ENCODE measurements at regions not wholly inside any gene's neighbourhood (a gene's known extent, or its start where the extent isn't known, plus 50 kb on each side); places are given as distances from the start of the nearest gene placed in this dataset.

- CTCF ChIA-PET, result no interaction called here
- no peak for TF ChIP-seq CTCF (IDR thresholded peaks at IDR 0.05)
- POLR2A ChIA-PET, result no interaction called here
- no peak for DNase-seq
- intact Hi-C loops (cut with micrococcal nuclease), result no loop called here
- H3K4me1 Mint-ChIP-seq, result no peaks in the 10 kb centered on the region
- peaks cover 17% of the 10 kb centered on the region for H3K9me3 Mint-ChIP-seq
- H3K36me3 Mint-ChIP-seq (ENCODE audit: low read depth), result no peaks in the 10 kb centered on the region
- no peak overlapping the region for H3K4me3 Mint-ChIP-seq
- H3K27me3 Mint-ChIP-seq, result no peaks in the 10 kb centered on the region
- H3K27ac Mint-ChIP-seq, result no peak overlapping the region
- ATAC-seq (ENCODE audit: low read depth), result no peak
Observed at GRCh38 chr1:191260056-191260455, 782.4 kb upstream of the BRINP3 start.

GRCh38 chr1:191261111-191261510 is 783.4 kb upstream of the BRINP3 start:
- no peak overlapping the region for H3K27ac Mint-ChIP-seq
- ATAC-seq (ENCODE audit: low read depth), result no peak
- no peak overlapping the region for H3K4me3 Mint-ChIP-seq
- DNase-seq, result no peak
- no peaks in the 10 kb centered on the region for H3K27me3 Mint-ChIP-seq
- H3K4me1 Mint-ChIP-seq, result no peaks in the 10 kb centered on the region
- intact Hi-C loops (cut with micrococcal nuclease), result no loop called here
- ChIA-PET POLR2A (no interaction called here), CTCF (no interaction called here)
- no peaks in the 10 kb centered on the region for H3K36me3 Mint-ChIP-seq (ENCODE audit: low read depth)
- H3K9me3 Mint-ChIP-seq, result peaks cover 13% of the 10 kb centered on the region
- TF ChIP-seq CTCF (IDR thresholded peaks at IDR 0.05), result no peak

GRCh38 chr1:191279266-191279800 is 801.7 kb upstream of the BRINP3 start:
- H3K27ac Mint-ChIP-seq, result no peak overlapping the region
- intact Hi-C loops (cut with micrococcal nuclease), result no loop called here
- H3K36me3 Mint-ChIP-seq (ENCODE audit: low read depth), result no peaks in the 10 kb centered on the region
- H3K4me3 Mint-ChIP-seq, result no peak overlapping the region
- ChIA-PET CTCF (no interaction called here), POLR2A (no interaction called here)
- DNase-seq (no peak), ATAC-seq (ENCODE audit: low read depth) (no peak)
- TF ChIP-seq CTCF (IDR thresholded peaks at IDR 0.05), result no peak
- H3K4me1 Mint-ChIP-seq, result no peaks in the 10 kb centered on the region
- H3K27me3 Mint-ChIP-seq, result no peaks in the 10 kb centered on the region
- peaks cover 16% of the 10 kb centered on the region for H3K9me3 Mint-ChIP-seq

- H3K36me3 Mint-ChIP-seq (ENCODE audit: low read depth), result no peaks in the 10 kb centered on the region
- POLR2A ChIA-PET, result no interaction called here
- H3K4me1 Mint-ChIP-seq, result no peaks in the 10 kb centered on the region
- DNase-seq, result no peak
- no peak for TF ChIP-seq CTCF (IDR thresholded peaks at IDR 0.05)
- H3K4me3 Mint-ChIP-seq, result no peak overlapping the region
- CTCF ChIA-PET, result no interaction called here
- no peaks in the 10 kb centered on the region for H3K27me3 Mint-ChIP-seq
- ATAC-seq (ENCODE audit: low read depth), result no peak
- no peak overlapping the region for H3K27ac Mint-ChIP-seq
- intact Hi-C loops (cut with micrococcal nuclease), result no loop called here
- peaks cover 18% of the 10 kb centered on the region for H3K9me3 Mint-ChIP-seq
Observed at GRCh38 chr1:191284175-191284574, 806.5 kb upstream of the BRINP3 start.

- no peaks in the 10 kb centered on the region for H3K4me1 Mint-ChIP-seq
- H3K27me3 Mint-ChIP-seq, result no peaks in the 10 kb centered on the region
- H3K4me3 Mint-ChIP-seq, result no peak overlapping the region
- CTCF ChIA-PET, result no interaction called here
- ATAC-seq (ENCODE audit: low read depth) (no peak), DNase-seq (no peak)
- TF ChIP-seq CTCF (IDR thresholded peaks at IDR 0.05), result no peak
- H3K27ac Mint-ChIP-seq, result no peak overlapping the region
- intact Hi-C loops (cut with micrococcal nuclease), result no loop called here
- POLR2A ChIA-PET, result no interaction called here
- H3K9me3 Mint-ChIP-seq, result peaks cover 4% of the 10 kb centered on the region
- H3K36me3 Mint-ChIP-seq (ENCODE audit: low read depth), result no peaks in the 10 kb centered on the region
Observed at GRCh38 chr1:191290441-191290840, 812.8 kb upstream of the BRINP3 start.
